ENCODE measurements at regions not wholly inside any gene's neighbourhood (a gene's known extent, or its start where the extent isn't known, plus 50 kb on each side); places are given as distances from the start of the nearest gene placed in this dataset.
"Not testable (repeated sequence)": the region's sequence is repeated elsewhere in the genome, so short reads cannot be mapped to it uniquely, and the experiment has no call there.

GRCh38 chr2:22078701-22079100 is 954.9 kb downstream of the TDRD15 start:
- no peaks in the 10 kb centered on the region for H3K27me3 Mint-ChIP-seq (ENCODE audit: insufficient read depth, low read depth)
- Histone ChIP-seq H3K9ac (no peak overlapping the region), H2AFZ (replicated peaks) (peak overlapping the region; percentile 0), H3K79me2 (ENCODE audit: low read depth) (no peaks in the 10 kb centered on the region), H3K4me3 (no peak overlapping the region), H3K27me3 (no peaks in the 10 kb centered on the region), H3K4me2 (peak overlapping the region; percentile 0), H3F3A (ENCODE audit: low read depth) (no peaks in the 10 kb centered on the region), H3K36me3 (no peaks in the 10 kb centered on the region), H3K4me1 (peaks cover 12% of the 10 kb centered on the region), H4K20me1 (ENCODE audit: low read depth) (no peaks in the 10 kb centered on the region), H3K27ac (no peak overlapping the region), H3K9me3 (ENCODE audit: low read depth) (no peaks in the 10 kb centered on the region)
- no peaks in the 10 kb centered on the region for H3K36me3 Mint-ChIP-seq
- peaks cover 8% of the 10 kb centered on the region for H3K4me1 Mint-ChIP-seq
- H3K27ac Mint-ChIP-seq, result peak overlapping the region; percentile 74
- peaks cover under 1% of the 10 kb centered on the region for H3K9me3 Mint-ChIP-seq
- DNase-seq (ENCODE audit: low spot score), result peak; percentile 17
- TF ChIP-seq CTCF (IDR thresholded peaks at IDR 0.05), result no peak
- no peak for TF ChIP-seq EZH2 (IDR thresholded peaks at IDR 0.05)
- no peak for TF ChIP-seq EZH2phosphoT487 (IDR thresholded peaks at IDR 0.05)
- H3K4me3 Mint-ChIP-seq, result no peak overlapping the region

GRCh38 chr2:22079583-22079982 is 955.8 kb downstream of the TDRD15 start:
- peaks cover 8% of the 10 kb centered on the region for H3K4me1 Mint-ChIP-seq
- Histone ChIP-seq H3K9ac (no peak overlapping the region), H3F3A (ENCODE audit: low read depth) (no peaks in the 10 kb centered on the region), H3K79me2 (ENCODE audit: low read depth) (no peaks in the 10 kb centered on the region), H3K27ac (no peak overlapping the region), H3K27me3 (no peaks in the 10 kb centered on the region), H3K4me2 (no peak overlapping the region), H3K4me1 (peaks cover 12% of the 10 kb centered on the region), H3K9me3 (ENCODE audit: low read depth) (no peaks in the 10 kb centered on the region), H3K4me3 (no peak overlapping the region), H4K20me1 (ENCODE audit: low read depth) (no peaks in the 10 kb centered on the region), H2AFZ (replicated peaks) (no peak overlapping the region), H3K36me3 (no peaks in the 10 kb centered on the region)
- no peaks in the 10 kb centered on the region for H3K36me3 Mint-ChIP-seq
- no peaks in the 10 kb centered on the region for H3K9me3 Mint-ChIP-seq
- no peak for DNase-seq (ENCODE audit: low spot score)
- H3K27ac Mint-ChIP-seq, result no peak overlapping the region
- H3K27me3 Mint-ChIP-seq (ENCODE audit: insufficient read depth, low read depth), result no peaks in the 10 kb centered on the region
- TF ChIP-seq EZH2phosphoT487 (IDR thresholded peaks at IDR 0.05) (no peak), EZH2 (IDR thresholded peaks at IDR 0.05) (no peak), CTCF (IDR thresholded peaks at IDR 0.05) (no peak)
- no peak overlapping the region for H3K4me3 Mint-ChIP-seq

- Mint-ChIP-seq H3K4me1 (peaks cover 4% of the 10 kb centered on the region), H3K36me3 (no peaks in the 10 kb centered on the region)
- H3K36me3 ChIP-seq, result no peaks in the 10 kb centered on the region
These were observed 963.0 kb downstream of the TDRD15 start for GRCh38 chr2:22086726-22087125.

GRCh38 chr2:22103617-22104016 is 979.8 kb downstream of the TDRD15 start:
- not testable (repeated sequence) for H3K9me3 ChIP-seq (ENCODE audit: low read depth); H3K4me3 Mint-ChIP-seq; H3K4me1 ChIP-seq; H3K4me1 Mint-ChIP-seq; H3K27me3 Mint-ChIP-seq (ENCODE audit: insufficient read depth, low read depth); H3K36me3 ChIP-seq; DNase-seq (ENCODE audit: low spot score); H3K9me3 Mint-ChIP-seq; H3K4me2 ChIP-seq; H3K27ac ChIP-seq; H3K27me3 ChIP-seq; H3K79me2 ChIP-seq (ENCODE audit: low read depth); H4K20me1 ChIP-seq (ENCODE audit: low read depth); H3K27ac Mint-ChIP-seq; H3K9ac ChIP-seq; H3K4me3 ChIP-seq; H2AFZ ChIP-seq (replicated peaks); H3F3A ChIP-seq (ENCODE audit: low read depth); H3K36me3 Mint-ChIP-seq

More at GRCh38 chr2:22086726-22087125, 963.0 kb downstream of the TDRD15 start:
- H3K9me3 ChIP-seq (ENCODE audit: low read depth), result no peaks in the 10 kb centered on the region
- H3K4me2 ChIP-seq, result no peak overlapping the region
- no peak overlapping the region for H3K4me3 ChIP-seq
- no peaks in the 10 kb centered on the region for H3F3A ChIP-seq (ENCODE audit: low read depth)
- H2AFZ ChIP-seq (replicated peaks), result no peak overlapping the region
- no peak overlapping the region for H3K27ac ChIP-seq
- H3K4me3 Mint-ChIP-seq, result no peak overlapping the region
- H4K20me1 ChIP-seq (ENCODE audit: low read depth), result no peaks in the 10 kb centered on the region
- no peaks in the 10 kb centered on the region for H3K27me3 ChIP-seq
- no peak for DNase-seq (ENCODE audit: low spot score)
- H3K27me3 Mint-ChIP-seq (ENCODE audit: insufficient read depth, low read depth), result no peaks in the 10 kb centered on the region
- H3K79me2 ChIP-seq (ENCODE audit: low read depth), result no peaks in the 10 kb centered on the region
- H3K9me3 Mint-ChIP-seq, result no peaks in the 10 kb centered on the region
- H3K4me1 ChIP-seq, result no peaks in the 10 kb centered on the region
- no peak overlapping the region for H3K27ac Mint-ChIP-seq
- H3K9ac ChIP-seq, result no peak overlapping the region
- TF ChIP-seq EZH2 (IDR thresholded peaks at IDR 0.05) (no peak), EZH2phosphoT487 (IDR thresholded peaks at IDR 0.05) (no peak), CTCF (IDR thresholded peaks at IDR 0.05) (no peak)
